Nephron progenitor cell (in vitro differentiated cells): ENCODE measurements at regions not wholly inside any gene's neighbourhood (a gene's known extent, or its start where the extent isn't known, plus 50 kb on each side); places are given as distances from the start of the nearest gene placed in this dataset.

Source experiments
- DNase-seq: peaks from one replicate; pipeline ENCODE4 v3.0.0; 2021
- H3K27ac Mint-ChIP-seq: 2 replicates; pipeline ENCODE4 v1.8.0; 2021; ENCODE audit warnings: mild to moderate bottlenecking, moderate library complexity, mixed read lengths
- H3K27me3 Mint-ChIP-seq: 2 replicates; pipeline ENCODE4 v1.8.0; 2021; ENCODE audit warnings: mild to moderate bottlenecking, low read depth, mixed read lengths; ENCODE audit not compliant: poor library complexity
- H3K36me3 Mint-ChIP-seq: 2 replicates; pipeline ENCODE4 v1.8.0; 2021; ENCODE audit warnings: low read depth, mixed read lengths
- H3K4me1 Mint-ChIP-seq: 2 replicates; pipeline ENCODE4 v1.8.0; 2021; ENCODE audit warnings: mixed read lengths
- H3K4me3 Mint-ChIP-seq: 2 replicates; pipeline ENCODE4 v1.8.0; 2021; ENCODE audit warnings: mild to moderate bottlenecking, moderate library complexity, mixed read lengths
- H3K9me3 Mint-ChIP-seq: 2 replicates; pipeline ENCODE4 v1.8.0; 2021; ENCODE audit warnings: mild to moderate bottlenecking, moderate library complexity, mixed read lengths
- TF ChIP-seq, protein P1 (sequence below): fragments of 200-600 bp; sonication (generic); IDR thresholded peaks from 2 replicates; pipeline ENCODE4 v1.5.0; 2021; ENCODE audit warnings: antibody characterized with exemption

DNA sequence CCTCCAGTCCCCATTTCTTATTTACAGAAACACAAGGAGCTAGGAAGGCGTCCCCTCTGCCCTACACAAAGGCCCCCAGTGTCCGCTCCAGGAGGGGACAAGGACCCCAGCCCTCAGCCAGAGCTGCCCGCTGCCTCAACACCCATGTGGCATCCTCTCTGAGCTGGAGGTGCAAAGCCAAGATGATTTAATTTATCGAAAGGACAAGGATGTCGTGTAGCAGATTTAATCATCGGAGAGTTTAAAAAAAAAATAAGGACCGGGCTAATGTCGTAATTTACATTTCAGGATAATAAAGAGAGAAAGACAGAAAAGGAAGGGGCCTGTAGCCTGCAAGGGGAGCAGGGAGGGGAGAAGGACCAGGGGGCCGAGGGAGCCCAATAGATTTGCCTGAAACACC, 68.3 kb upstream of the CASZ1 start:
- no peak overlapping the region for H3K27ac Mint-ChIP-seq
- H3K4me1 Mint-ChIP-seq: peaks cover 66% of the 10 kb centered on the region
- DNase-seq: no peak
- H3K27me3 Mint-ChIP-seq: peaks cover 85% of the 10 kb centered on the region
- H3K9me3 Mint-ChIP-seq: no peaks in the 10 kb centered on the region
- TF ChIP-seq, protein P1, sequence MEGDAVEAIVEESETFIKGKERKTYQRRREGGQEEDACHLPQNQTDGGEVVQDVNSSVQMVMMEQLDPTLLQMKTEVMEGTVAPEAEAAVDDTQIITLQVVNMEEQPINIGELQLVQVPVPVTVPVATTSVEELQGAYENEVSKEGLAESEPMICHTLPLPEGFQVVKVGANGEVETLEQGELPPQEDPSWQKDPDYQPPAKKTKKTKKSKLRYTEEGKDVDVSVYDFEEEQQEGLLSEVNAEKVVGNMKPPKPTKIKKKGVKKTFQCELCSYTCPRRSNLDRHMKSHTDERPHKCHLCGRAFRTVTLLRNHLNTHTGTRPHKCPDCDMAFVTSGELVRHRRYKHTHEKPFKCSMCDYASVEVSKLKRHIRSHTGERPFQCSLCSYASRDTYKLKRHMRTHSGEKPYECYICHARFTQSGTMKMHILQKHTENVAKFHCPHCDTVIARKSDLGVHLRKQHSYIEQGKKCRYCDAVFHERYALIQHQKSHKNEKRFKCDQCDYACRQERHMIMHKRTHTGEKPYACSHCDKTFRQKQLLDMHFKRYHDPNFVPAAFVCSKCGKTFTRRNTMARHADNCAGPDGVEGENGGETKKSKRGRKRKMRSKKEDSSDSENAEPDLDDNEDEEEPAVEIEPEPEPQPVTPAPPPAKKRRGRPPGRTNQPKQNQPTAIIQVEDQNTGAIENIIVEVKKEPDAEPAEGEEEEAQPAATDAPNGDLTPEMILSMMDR: no peak
- H3K4me3 Mint-ChIP-seq: peak overlapping the region; percentile 33
- no peaks in the 10 kb centered on the region for H3K36me3 Mint-ChIP-seq

DNA sequence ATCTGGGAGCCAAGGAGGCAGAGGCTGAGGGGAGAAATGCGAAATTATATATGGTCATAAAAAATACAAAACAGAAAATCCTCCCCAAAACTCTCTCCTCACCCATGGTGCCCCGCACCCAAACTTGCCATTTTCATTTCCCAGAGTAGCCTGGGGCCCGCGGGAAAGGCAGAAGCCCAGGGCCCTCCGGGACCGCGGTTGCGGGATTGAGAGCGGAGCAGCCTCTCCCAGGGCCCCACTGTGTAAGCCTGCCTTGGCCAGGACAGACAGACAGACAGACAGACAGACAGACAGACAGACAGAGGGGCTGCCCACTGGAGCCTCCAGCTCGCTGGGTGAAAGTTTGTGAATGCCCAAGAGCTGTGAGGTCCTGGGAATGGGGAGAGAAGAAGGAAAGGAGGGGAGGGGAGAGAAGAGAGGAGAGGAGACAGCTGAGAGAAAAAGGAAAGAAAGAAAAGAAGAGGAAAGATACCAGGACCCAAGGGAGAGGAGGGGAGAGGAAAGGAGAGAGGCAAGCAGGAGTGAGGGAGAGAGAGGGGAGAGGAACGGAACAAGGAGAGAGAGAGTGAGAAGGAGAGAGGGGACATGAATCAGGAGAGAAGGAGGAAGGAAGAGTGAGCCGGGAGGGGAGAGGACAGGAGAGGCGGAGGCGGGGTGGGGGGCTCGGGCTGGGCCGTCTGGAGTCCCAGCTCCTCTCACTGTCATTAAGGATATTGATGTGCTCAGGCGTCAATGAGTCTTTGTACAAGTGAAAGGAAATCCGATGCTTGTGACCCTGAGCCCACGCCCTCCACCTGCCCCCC, 69.3 kb upstream of the CASZ1 start:
- Mint-ChIP-seq H3K27ac (no peak overlapping the region), H3K4me1 (peaks cover 60% of the 10 kb centered on the region), H3K36me3 (no peaks in the 10 kb centered on the region), H3K9me3 (no peaks in the 10 kb centered on the region), H3K27me3 (peaks cover 85% of the 10 kb centered on the region), H3K4me3 (peak overlapping the region; percentile 75)
- peak; percentile 52 for DNase-seq
- TF ChIP-seq, protein P1: no peak

DNA sequence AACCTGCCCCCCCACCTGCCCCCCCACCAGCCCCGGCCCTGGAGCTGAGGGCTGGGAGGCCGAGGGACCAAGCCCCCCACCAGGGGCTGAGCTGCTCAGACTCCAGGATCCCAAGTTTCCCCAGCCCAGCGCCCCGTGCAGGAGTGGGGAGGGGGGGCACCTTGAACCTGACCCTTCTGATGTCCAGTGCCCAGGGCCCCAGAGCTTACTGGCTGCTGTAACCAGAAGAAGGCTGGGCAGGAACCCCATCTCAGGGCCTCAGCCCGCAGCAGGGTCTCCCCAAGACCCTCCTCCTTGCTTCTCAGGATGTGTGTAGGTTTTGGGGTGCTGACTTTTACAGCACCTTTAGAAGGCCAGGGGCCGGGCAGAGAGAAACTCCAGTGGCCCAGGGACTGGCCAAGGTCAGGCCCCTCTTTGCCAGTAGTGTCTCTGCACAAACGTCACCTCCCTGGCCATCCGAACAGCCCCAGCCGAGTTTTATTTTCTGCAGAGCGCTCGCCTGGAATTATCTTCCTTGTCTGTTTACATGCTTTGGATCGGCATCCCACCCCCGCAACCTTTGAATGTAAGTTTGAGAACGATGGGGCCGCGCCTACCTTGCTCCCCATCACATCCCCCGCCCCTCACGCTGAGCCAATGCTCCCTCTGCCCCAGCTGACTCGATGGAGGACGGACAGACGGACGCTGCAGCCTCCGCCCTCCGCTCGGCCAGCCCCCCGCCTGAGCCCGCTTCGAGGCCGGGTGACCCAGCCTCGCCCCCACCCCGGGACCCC, 70.1 kb upstream of the CASZ1 start:
- DNase-seq: peak; percentile 34
- Mint-ChIP-seq H3K9me3 (no peaks in the 10 kb centered on the region), H3K36me3 (no peaks in the 10 kb centered on the region), H3K27me3 (peaks cover 87% of the 10 kb centered on the region), H3K4me1 (peaks cover 56% of the 10 kb centered on the region), H3K4me3 (peak overlapping the region; percentile 83), H3K27ac (no peak overlapping the region)
- TF ChIP-seq, protein P1: no peak

DNA sequence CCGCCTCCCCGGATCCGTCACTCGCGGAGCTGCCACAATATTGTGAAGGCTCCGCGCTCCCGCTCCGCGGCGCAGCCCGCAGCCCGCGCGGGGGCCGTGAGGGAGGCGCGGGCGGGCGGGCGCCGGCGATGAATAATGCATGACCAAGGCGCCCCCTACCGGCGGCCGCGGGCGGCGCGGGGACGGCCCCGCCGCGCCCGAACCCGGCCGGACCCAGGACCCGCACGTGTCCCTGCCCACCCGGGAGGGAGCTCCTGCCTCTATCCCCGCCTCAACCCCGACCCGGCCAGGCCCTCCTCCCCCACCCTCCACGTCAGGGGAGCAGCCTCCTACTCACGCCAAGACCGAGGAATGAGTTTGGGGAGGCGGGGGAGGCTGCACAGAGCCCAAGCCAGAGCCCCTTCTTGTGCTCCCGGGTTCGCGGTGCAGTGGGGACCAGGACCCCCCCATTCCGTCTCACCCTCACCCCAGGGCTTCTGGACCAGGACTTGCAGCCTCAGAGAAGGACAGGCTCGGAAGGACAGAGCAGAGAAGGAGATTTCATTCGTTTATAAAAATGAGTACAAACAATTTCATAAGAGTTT, 70.8 kb upstream of the CASZ1 start:
- H3K36me3 Mint-ChIP-seq: no peaks in the 10 kb centered on the region
- peak overlapping the region; percentile 69 for H3K4me3 Mint-ChIP-seq
- peaks cover 49% of the 10 kb centered on the region for H3K4me1 Mint-ChIP-seq
- peak; percentile 88 for DNase-seq
- H3K27me3 Mint-ChIP-seq: peaks cover 83% of the 10 kb centered on the region
- H3K27ac Mint-ChIP-seq: no peak overlapping the region
- no peaks in the 10 kb centered on the region for H3K9me3 Mint-ChIP-seq
- TF ChIP-seq, protein P1: peak; percentile 39

DNA sequence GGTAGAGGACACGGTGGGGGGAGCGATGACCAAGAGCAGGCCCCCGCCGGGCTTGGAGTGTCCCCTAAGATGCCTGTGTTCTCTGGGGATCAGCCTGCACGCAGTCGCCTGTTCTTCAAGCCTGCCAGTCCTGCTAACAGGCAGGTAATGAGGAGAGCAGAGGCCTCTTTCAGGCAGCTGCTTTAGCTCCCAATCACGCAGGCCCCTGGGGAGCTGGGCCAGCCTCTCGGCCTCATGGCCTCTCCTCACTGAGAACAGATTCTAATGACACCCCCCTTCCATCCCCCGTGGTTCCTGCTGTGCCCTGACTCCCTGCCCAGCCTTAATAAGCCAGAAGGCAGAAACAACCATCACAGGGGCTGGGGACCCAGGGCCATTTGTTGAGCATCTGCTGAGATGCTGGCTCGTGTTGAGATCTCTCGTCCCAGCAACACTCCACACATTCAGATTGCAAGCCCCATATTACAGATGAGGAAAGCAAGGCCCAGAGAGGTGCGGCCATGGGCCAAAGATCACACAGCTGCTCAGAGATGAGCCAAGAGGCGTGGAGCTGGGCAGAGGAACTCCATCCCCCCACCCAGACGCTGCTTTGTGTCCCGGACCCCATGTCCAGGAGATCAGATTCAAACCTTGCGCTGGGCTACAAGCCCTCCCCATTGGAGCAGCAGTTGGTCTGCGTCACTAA, 71.6 kb upstream of the CASZ1 start:
- Mint-ChIP-seq H3K27ac (no peak overlapping the region), H3K36me3 (no peaks in the 10 kb centered on the region), H3K4me1 (peaks cover 47% of the 10 kb centered on the region), H3K27me3 (peaks cover 77% of the 10 kb centered on the region), H3K4me3 (peak overlapping the region; percentile 69), H3K9me3 (no peaks in the 10 kb centered on the region)
- no peak for DNase-seq
- TF ChIP-seq, protein P1: no peak
